Thyroid gland (tissue), 4 donors: ENCODE measurements at regions not wholly inside any gene's neighbourhood (a gene's known extent, or its start where the extent isn't known, plus 50 kb on each side); places are given as distances from the start of the nearest gene placed in this dataset.

ENCODE experiments used
- CTCF ChIP-seq, 6 experiments: fragments of 200-600 bp in 3 of 6; fragments of 450-650 bp in 3 of 6; sonication (generic) in 3 of 6; IDR thresholded peaks; one replicate each; pipeline ENCODE4 v1.5.1; 2016 to 2019; ENCODE audit warnings: antibody characterized with exemption in 6 of 6, mild to moderate bottlenecking in 2 of 6, inconsistent platforms in 1 of 6, moderate library complexity in 1 of 6
- POLR2A ChIP-seq, 2 donors: fragments of 450-650 bp; IDR thresholded peaks; one replicate each; pipeline ENCODE4 v1.6.1; 2017; ENCODE audit warnings: antibody characterized with exemption in 2 of 2, mild to moderate bottlenecking in 2 of 2, moderate library complexity in 1 of 2

DNA sequence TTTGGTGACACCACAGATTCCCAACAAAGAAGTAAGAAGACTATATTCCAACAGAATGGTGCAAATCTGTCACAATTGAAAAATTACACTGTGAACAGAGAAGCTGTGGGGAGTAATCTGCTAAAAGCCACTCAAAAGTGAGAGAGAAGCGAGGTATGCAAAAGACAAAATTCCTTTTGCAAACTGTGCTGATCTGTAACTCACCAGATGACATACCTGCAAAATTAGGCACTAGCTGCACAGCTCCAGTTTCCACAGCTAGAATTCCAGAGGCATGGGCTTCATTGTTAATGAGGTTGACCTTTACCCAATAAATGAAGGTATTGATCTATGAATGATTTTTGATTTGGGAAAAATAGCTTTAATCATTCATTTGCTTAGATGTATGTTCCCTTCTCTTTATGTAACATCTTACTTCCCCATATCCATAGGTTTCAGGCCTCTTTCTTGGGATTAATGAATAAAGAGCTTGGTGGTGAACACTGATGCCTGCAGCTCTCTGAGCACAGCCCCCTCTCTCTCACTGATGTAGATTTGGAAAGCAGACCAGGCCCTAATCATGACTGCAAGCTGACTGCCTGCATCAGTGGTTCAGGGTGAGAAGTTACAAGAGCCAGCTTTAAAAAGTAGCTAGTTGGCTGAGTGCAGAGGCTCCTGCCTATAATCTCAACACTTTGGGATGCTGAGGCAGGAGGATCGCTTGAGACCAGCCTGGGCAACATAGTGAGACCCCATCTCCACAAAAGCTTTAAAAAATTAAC is 85.2 kb downstream of the LACC1 start:
- TF ChIP-seq CTCF (IDR thresholded peaks at IDR 0.05) (no peak), POLR2A (IDR thresholded peaks at IDR 0.05) (no peak)
